Retinal pigment epithelial cell (primary cell): ENCODE measurements at regions not wholly inside any gene's neighbourhood (a gene's known extent, or its start where the extent isn't known, plus 50 kb on each side); places are given as distances from the start of the nearest gene placed in this dataset.

Experiments used
- DNase-seq: peaks from one replicate; pipeline ENCODE4 v3.0.0-alpha.2; 2010; ENCODE audit warnings: low read depth
- H3K4me3 ChIP-seq: 2 replicates; pipeline ENCODE4 v1.5.1; 2011; ENCODE audit warnings: mild to moderate bottlenecking, low read length, control low read depth, moderate library complexity
- TF ChIP-seq, protein P1 (sequence below): conservative IDR thresholded peaks from 2 replicates; pipeline ENCODE4 v1.5.1; 2011; ENCODE audit warnings: low read depth, low read length, control low read depth, inconsistent platforms

DNA sequence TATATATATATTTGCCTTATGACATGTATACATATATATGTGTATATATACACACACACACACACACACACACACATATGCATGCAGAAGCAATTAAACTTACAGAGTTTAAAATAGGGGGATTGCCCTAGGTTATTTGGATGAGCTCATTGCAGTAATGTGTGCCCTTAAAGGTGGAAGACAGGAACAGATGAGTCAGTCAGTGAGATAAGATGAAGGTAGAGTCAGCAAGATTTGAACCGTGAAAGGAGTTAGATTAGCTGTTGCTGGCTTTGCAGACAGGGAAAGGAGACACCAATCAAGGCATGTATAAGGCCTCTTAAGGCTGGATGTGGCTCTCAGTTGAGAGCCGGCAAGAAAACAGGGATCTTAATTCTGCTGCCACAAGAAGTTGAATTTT lies 902.4 kb upstream of the RAG2 start:
- no peak overlapping the region for H3K4me3 ChIP-seq
- no peak for DNase-seq
- TF ChIP-seq, protein P1, sequence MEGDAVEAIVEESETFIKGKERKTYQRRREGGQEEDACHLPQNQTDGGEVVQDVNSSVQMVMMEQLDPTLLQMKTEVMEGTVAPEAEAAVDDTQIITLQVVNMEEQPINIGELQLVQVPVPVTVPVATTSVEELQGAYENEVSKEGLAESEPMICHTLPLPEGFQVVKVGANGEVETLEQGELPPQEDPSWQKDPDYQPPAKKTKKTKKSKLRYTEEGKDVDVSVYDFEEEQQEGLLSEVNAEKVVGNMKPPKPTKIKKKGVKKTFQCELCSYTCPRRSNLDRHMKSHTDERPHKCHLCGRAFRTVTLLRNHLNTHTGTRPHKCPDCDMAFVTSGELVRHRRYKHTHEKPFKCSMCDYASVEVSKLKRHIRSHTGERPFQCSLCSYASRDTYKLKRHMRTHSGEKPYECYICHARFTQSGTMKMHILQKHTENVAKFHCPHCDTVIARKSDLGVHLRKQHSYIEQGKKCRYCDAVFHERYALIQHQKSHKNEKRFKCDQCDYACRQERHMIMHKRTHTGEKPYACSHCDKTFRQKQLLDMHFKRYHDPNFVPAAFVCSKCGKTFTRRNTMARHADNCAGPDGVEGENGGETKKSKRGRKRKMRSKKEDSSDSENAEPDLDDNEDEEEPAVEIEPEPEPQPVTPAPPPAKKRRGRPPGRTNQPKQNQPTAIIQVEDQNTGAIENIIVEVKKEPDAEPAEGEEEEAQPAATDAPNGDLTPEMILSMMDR: no peak

DNA sequence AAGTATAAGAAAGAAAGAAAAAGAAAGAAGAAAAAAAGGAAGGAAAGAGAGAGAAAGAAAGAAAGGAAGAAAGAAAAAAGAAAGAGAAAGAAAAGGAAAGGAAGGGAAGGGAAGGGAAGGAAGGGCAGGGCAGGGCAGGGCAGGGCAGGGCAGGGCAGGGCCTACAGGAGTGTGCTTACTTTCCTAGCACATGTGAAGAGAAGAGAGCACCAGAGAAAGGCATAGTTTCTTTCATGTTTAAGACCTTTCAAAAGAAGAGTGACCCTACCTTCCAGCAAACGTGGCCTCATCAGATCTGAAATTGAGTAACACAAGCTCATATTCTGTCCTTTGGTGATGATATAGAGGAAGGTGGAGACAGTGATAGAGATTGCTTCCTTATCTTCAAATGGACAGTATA lies 899.3 kb upstream of the RAG2 start:
- TF ChIP-seq, protein P1: no peak
- no peak overlapping the region for H3K4me3 ChIP-seq
- no peak for DNase-seq

DNA sequence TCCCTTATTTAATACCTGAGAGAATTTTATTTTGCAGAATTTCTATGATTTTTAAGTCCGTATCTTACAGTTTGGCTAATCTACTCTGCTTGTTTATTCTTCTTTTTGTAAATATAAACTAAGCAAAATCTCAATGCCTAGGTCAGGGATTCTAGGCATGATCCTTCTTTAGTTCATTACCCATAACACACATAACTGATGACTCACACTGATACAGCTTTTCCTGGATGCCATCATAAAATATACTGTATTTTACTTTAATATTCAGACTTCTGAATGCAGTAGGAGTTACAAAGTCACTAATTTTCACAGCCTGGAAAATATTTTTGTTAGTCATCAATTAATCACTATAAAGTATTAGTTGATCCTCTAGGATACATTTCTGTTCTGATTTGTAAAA lies 898.2 kb upstream of the RAG2 start:
- TF ChIP-seq, protein P1: no peak
- no peak overlapping the region for H3K4me3 ChIP-seq
- no peak for DNase-seq

DNA sequence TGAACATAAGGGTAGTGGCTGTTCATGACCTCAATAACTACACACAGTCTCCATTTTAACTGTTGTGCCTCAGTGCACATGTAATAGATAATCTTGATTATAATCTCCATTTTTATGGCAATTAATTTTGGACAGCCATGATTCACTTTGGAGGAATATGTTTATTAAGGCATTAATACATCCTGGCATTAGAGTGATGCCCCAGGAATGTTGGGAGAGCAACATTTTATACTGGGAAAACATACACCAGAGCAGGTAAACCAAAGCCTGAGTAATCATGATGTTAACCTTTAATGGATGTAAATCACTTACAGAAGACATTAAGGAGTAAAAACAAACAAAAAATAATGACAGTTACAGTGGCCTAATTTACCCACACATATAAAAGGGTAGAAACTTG lies 886.3 kb upstream of the RAG2 start:
- no peak for DNase-seq
- H3K4me3 ChIP-seq: no peak overlapping the region
- TF ChIP-seq, protein P1: no peak

DNA sequence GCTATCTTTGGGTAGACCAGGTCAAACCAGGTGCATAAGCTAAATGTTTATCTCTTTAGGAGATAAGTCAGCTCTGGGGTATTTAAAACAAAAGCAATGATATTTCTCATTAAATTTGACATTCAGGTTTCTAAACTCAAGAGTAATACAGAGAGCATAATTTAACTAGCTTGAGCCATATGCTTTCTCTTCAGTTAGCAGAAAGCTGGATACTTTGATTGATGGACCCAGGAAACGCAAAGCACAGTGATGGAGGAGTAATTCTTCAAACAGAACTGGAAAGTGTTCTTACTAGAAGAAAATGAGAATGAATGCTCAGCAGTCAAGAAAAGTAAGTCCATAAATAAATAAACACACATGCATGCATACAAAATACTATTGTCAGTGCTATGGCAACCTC lies 885.7 kb upstream of the RAG2 start:
- no peak overlapping the region for H3K4me3 ChIP-seq
- TF ChIP-seq, protein P1: no peak
- DNase-seq: no peak

DNA sequence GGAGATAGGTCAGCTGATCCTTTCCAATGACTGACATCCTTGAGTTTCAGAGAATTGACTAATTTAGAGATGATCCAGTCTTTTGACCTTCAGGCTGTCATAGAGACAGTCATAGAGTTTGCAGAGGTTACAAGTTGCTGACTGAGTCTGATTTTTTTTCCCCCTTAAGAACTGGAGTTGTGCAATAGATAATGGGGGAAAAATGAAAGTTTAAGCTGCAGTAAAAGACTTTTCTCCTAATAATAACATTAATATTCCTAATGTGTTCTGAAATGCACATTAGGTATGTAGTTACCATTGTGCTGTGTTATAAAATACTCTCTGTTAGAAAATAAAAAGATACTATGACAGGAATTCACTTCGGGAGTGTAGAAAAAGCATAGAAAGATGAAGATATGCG lies 876.9 kb upstream of the RAG2 start:
- H3K4me3 ChIP-seq: no peak overlapping the region
- DNase-seq: no peak
- TF ChIP-seq, protein P1: no peak

DNA sequence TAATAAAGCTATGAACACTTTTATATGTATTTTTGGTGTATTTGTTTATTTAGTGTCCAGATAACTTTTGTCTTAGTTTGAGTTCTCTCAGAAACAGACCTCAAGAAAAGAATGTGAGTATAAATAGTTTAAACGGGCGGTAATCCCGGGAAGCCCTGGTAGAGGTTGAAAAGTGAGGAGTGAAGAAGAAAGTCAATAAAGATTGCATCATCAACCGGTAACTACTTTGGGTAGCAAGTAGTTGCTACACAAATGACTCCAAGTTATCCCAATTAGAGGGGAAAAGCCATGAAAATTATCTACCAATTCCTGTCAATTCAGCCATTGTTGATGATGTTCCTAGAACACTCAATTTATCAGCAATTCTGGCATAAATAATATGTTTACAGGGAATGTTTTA lies 870.3 kb upstream of the RAG2 start:
- DNase-seq: no peak
- TF ChIP-seq, protein P1: no peak
- no peak overlapping the region for H3K4me3 ChIP-seq
